Fibroblast of lung (primary cell): ENCODE measurements at regions not wholly inside any gene's neighbourhood (a gene's known extent, or its start where the extent isn't known, plus 50 kb on each side); places are given as distances from the start of the nearest gene placed in this dataset.

Source experiments
- EZH2 ChIP-seq: IDR thresholded peaks from 2 replicates; pipeline ENCODE4 v1.5.1; 2012; ENCODE audit warnings: low read length, control low read depth, mild to moderate bottlenecking; ENCODE audit errors: missing control alignments
- TF ChIP-seq, protein P1 (sequence below), 2 donors: IDR thresholded peaks in 1 of 2; conservative IDR thresholded peaks in 1 of 2; 1 replicate in 1 of 2; 2 replicates in 1 of 2; pipeline ENCODE4 v1.5.1; 2011 to 2012; ENCODE audit warnings: low read length in 2 of 2, control low read depth in 1 of 2, inconsistent platforms in 1 of 2, low read depth in 1 of 2, mild to moderate bottlenecking in 1 of 2

DNA sequence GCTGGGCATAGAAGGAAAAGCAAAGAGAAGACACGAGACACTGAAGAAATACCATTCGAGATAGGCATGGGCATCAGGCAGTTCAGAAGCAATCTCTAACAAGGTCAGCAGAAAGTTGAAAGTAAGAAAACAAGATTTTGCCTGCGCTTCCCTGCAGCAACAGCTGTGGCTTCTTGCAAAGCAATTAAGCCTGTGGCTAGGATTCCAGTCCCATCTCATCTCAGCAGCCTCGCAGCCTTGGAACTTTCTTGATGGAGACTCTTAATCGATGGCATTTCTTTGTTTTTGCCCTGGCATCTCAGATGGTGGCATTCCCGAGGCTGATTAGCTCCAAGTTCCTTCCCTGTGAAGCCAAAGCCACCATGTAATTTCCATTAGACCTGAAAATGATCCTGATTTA is 64.6 kb upstream of the SPAG17 start:
- TF ChIP-seq, protein P1, sequence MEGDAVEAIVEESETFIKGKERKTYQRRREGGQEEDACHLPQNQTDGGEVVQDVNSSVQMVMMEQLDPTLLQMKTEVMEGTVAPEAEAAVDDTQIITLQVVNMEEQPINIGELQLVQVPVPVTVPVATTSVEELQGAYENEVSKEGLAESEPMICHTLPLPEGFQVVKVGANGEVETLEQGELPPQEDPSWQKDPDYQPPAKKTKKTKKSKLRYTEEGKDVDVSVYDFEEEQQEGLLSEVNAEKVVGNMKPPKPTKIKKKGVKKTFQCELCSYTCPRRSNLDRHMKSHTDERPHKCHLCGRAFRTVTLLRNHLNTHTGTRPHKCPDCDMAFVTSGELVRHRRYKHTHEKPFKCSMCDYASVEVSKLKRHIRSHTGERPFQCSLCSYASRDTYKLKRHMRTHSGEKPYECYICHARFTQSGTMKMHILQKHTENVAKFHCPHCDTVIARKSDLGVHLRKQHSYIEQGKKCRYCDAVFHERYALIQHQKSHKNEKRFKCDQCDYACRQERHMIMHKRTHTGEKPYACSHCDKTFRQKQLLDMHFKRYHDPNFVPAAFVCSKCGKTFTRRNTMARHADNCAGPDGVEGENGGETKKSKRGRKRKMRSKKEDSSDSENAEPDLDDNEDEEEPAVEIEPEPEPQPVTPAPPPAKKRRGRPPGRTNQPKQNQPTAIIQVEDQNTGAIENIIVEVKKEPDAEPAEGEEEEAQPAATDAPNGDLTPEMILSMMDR (conservative IDR thresholded peaks at IDR 0.05 in 1 of 2, IDR thresholded peaks at IDR 0.05 in 1 of 2; ENCODE audit: low read depth in 1 of 2, low read length in 2 of 2) = no peak
- TF ChIP-seq EZH2 = no peak
